ENCODE measurements at regions not wholly inside any gene's neighbourhood (a gene's known extent, or its start where the extent isn't known, plus 50 kb on each side); places are given as distances from the start of the nearest gene placed in this dataset.

DNA sequence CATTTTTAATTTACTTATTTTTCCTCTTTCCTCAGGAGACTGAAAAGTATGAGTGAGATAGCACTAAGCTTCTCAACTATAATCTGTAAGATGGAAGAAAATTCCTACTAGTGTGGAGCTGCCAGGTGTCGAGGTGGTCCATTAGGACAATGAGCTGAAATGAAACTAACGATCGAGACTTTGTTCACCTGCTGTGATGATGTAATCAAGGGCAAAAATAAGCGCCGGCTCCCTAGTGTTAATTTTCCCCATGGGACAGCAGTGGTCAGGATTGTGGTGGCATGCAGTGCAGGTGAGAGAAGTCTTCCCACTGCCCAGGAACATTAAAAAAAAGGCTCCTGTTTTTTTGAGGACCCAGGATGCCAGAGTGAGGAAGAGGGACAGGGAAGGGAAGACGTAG, 859.1 kb upstream of the GCFC2 start:
- TF ChIP-seq, protein P1, sequence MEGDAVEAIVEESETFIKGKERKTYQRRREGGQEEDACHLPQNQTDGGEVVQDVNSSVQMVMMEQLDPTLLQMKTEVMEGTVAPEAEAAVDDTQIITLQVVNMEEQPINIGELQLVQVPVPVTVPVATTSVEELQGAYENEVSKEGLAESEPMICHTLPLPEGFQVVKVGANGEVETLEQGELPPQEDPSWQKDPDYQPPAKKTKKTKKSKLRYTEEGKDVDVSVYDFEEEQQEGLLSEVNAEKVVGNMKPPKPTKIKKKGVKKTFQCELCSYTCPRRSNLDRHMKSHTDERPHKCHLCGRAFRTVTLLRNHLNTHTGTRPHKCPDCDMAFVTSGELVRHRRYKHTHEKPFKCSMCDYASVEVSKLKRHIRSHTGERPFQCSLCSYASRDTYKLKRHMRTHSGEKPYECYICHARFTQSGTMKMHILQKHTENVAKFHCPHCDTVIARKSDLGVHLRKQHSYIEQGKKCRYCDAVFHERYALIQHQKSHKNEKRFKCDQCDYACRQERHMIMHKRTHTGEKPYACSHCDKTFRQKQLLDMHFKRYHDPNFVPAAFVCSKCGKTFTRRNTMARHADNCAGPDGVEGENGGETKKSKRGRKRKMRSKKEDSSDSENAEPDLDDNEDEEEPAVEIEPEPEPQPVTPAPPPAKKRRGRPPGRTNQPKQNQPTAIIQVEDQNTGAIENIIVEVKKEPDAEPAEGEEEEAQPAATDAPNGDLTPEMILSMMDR (IDR thresholded peaks at IDR 0.05; ENCODE audit: poor library complexity, severe bottlenecking) = no peak
- no peaks in the 10 kb centered on the region for H3K27me3 ChIP-seq (ENCODE audit: insufficient read depth, poor library complexity, severe bottlenecking)
- no peaks in the 10 kb centered on the region for H3K36me3 ChIP-seq (ENCODE audit: low read depth)
- no peaks in the 10 kb centered on the region for H3K4me1 ChIP-seq (ENCODE audit: insufficient read depth, poor library complexity, severe bottlenecking)
- ATAC-seq (ENCODE audit: low read depth) (no peak), DNase-seq (ENCODE audit: low spot score) (no peak)
- H3K9me3 ChIP-seq (ENCODE audit: severe bottlenecking) = no peaks in the 10 kb centered on the region
- H3K4me3 ChIP-seq (ENCODE audit: severe bottlenecking) = no peak overlapping the region
- H3K27ac ChIP-seq (ENCODE audit: poor library complexity, severe bottlenecking) = no peak overlapping the region

DNA sequence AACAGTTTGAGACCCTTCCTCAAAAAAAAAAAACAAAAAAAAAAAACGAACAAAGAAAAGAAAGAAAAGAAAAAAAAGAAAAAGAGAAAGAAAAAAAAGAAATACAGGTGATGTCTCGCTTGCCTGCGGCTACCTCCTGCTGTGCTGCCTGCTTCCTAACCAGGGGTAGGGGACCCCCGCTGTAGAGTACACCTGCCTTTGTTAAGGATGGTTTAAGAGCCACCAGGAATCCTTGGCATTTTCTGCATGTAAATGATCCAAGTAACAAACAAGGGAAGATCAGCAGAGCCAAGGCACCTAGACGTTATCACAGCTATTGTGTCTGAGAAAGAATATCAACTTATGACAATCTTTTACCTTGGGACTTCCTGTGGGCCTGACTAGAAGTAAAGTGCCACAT, 856.8 kb upstream of the GCFC2 start:
- no peaks in the 10 kb centered on the region for H3K9me3 ChIP-seq (ENCODE audit: severe bottlenecking)
- no peak for ATAC-seq (ENCODE audit: low read depth)
- no peaks in the 10 kb centered on the region for H3K4me1 ChIP-seq (ENCODE audit: insufficient read depth, poor library complexity, severe bottlenecking)

DNA sequence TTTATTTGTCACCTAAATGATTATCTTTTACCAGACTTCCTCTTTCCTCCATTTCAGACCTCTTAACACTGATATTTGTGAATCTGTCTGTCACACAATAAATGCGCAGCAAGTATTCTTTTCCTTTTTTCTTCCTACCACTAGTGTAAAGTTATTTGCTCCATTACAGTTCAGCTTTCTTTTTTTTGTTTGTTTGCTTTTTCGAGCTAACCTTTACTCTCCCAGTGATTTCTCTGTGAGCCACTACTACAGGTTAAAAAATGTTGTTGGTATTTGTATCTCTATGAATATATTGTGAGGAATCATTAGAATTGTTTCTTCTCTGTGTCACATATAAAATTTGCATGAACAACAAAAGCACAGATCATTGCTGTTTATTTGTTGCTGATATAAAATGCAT, 854.0 kb upstream of the GCFC2 start:
- DNase-seq (ENCODE audit: low spot score) (no peak), ATAC-seq (ENCODE audit: low read depth) (no peak)
- Histone ChIP-seq H3K4me1 (ENCODE audit: insufficient read depth, poor library complexity, severe bottlenecking) (no peaks in the 10 kb centered on the region), H3K4me3 (ENCODE audit: severe bottlenecking) (no peak overlapping the region), H3K36me3 (ENCODE audit: low read depth) (no peaks in the 10 kb centered on the region), H3K9me3 (ENCODE audit: severe bottlenecking) (no peaks in the 10 kb centered on the region), H3K27me3 (ENCODE audit: insufficient read depth, poor library complexity, severe bottlenecking) (no peaks in the 10 kb centered on the region), H3K27ac (ENCODE audit: poor library complexity, severe bottlenecking) (no peak overlapping the region)
- TF ChIP-seq, protein P1 (IDR thresholded peaks at IDR 0.05; ENCODE audit: poor library complexity, severe bottlenecking) = no peak

More for the DNA sequence above, 856.8 kb upstream of the GCFC2 start:
- no peak overlapping the region for H3K4me3 ChIP-seq (ENCODE audit: severe bottlenecking)
- no peak overlapping the region for H3K27ac ChIP-seq (ENCODE audit: poor library complexity, severe bottlenecking)
- H3K36me3 ChIP-seq (ENCODE audit: low read depth) = no peaks in the 10 kb centered on the region
- DNase-seq (ENCODE audit: low spot score) = no peak
- TF ChIP-seq, protein P1 (IDR thresholded peaks at IDR 0.05; ENCODE audit: poor library complexity, severe bottlenecking) = no peak
- H3K27me3 ChIP-seq (ENCODE audit: insufficient read depth, poor library complexity, severe bottlenecking) = no peaks in the 10 kb centered on the region

DNA sequence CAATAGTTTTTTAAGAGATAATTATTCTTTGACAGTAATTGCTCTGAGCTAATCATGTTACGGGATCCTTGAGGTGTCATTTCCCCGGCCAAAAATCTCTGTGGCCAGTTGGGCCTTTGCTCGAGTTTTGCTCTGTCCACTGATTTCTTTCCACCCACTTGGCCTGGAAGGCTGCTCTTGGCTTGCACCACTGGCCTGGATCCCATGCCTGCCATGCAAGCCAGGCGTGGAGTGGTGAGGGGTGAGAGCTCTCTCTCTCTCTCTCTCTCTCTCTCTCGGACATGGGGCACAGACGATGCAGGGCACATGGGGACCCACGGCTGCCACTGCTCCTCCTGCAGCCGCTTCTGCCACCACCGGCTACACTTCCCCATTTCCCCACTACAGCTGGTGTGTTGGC, 853.0 kb upstream of the GCFC2 start:
- Histone ChIP-seq H3K27me3 (ENCODE audit: insufficient read depth, poor library complexity, severe bottlenecking) (no peaks in the 10 kb centered on the region), H3K9me3 (ENCODE audit: severe bottlenecking) (no peaks in the 10 kb centered on the region), H3K36me3 (ENCODE audit: low read depth) (no peaks in the 10 kb centered on the region), H3K4me3 (ENCODE audit: severe bottlenecking) (no peak overlapping the region), H3K27ac (ENCODE audit: poor library complexity, severe bottlenecking) (no peak overlapping the region), H3K4me1 (ENCODE audit: insufficient read depth, poor library complexity, severe bottlenecking) (no peaks in the 10 kb centered on the region)
- ATAC-seq (ENCODE audit: low read depth) = no peak
- TF ChIP-seq, protein P1 (IDR thresholded peaks at IDR 0.05; ENCODE audit: poor library complexity, severe bottlenecking) = no peak
- no peak for DNase-seq (ENCODE audit: low spot score)

DNA sequence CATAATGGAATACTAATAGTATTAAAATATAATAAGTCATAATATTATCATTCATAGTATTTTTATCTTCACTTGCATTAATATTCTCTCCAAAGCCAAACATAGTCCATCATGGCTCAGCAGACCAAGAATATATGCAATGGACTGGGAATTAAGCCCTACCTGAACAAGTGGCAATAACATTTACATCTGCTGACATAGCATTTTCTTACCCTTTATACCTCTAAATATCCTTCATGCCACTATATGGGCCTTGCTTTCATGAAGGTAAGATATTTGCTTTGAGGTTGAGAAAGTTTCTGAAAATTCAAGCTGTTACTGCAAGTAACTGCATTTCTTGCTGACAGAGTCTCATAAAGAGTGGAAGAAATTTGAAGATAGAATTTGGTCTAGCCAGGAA, 847.4 kb upstream of the GCFC2 start:
- H3K36me3 ChIP-seq (ENCODE audit: low read depth) = no peaks in the 10 kb centered on the region
- DNase-seq (ENCODE audit: low spot score) = no peak
- H3K27ac ChIP-seq (ENCODE audit: poor library complexity, severe bottlenecking) = no peak overlapping the region
- no peaks in the 10 kb centered on the region for H3K4me1 ChIP-seq (ENCODE audit: insufficient read depth, poor library complexity, severe bottlenecking)
- no peak for ATAC-seq (ENCODE audit: low read depth)
- TF ChIP-seq, protein P1 (IDR thresholded peaks at IDR 0.05; ENCODE audit: poor library complexity, severe bottlenecking) = no peak
- H3K27me3 ChIP-seq (ENCODE audit: insufficient read depth, poor library complexity, severe bottlenecking) = no peaks in the 10 kb centered on the region
- no peaks in the 10 kb centered on the region for H3K9me3 ChIP-seq (ENCODE audit: severe bottlenecking)
- no peak overlapping the region for H3K4me3 ChIP-seq (ENCODE audit: severe bottlenecking)
